ENCODE measurements at regions not wholly inside any gene's neighbourhood (a gene's known extent, or its start where the extent isn't known, plus 50 kb on each side); places are given as distances from the start of the nearest gene placed in this dataset.
"Not testable (repeated sequence)": the region's sequence is repeated elsewhere in the genome, so short reads cannot be mapped to it uniquely, and the experiment has no call there.

DNA sequence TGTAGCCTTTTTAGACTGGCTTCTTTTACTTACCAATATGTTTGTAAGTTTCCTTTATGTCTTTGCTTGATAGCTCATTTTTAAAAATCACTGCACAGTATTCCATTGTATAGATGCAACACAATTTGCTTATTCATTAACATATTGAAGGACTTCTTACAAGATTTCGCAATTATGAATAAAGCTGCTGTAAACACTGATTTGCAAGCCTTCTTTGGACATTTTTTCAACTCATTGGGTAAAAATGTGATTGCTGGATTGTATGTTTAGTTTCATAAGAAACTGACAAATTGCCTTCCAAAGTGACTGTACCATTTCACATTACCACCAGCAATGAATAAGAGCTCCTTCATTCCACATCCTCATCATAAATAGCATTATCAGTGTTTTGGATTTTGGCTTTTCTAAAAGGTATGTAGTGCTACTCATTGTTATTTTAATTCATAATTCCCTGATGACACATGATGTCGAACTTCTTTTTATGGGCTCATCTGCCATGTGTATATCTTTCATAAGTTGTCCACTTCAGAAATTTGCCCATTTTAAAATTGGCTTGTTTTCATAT lies 80.7 kb downstream of the TFAP2B start:
- H3K4me3 ChIP-seq (ENCODE audit: low read depth in 1 of 2, low read length in 2 of 2) = no peak overlapping the region
- H3K9ac ChIP-seq (ENCODE audit: low read length) = no peak overlapping the region
- no peaks in the 10 kb centered on the region for H3K4me1 ChIP-seq (ENCODE audit: insufficient read depth, low read length)
- no peaks in the 10 kb centered on the region for H3K9me3 ChIP-seq (ENCODE audit: low read length)
- no peaks in the 10 kb centered on the region for H3K27me3 ChIP-seq (ENCODE audit: control insufficient read depth in 1 of 2, insufficient read depth in 2 of 2, low read length in 2 of 2)
- H3K36me3 ChIP-seq (ENCODE audit: insufficient read depth, low read length) = no peaks in the 10 kb centered on the region
- H3K27ac ChIP-seq (ENCODE audit: low read depth, low read length) = no peak overlapping the region

DNA sequence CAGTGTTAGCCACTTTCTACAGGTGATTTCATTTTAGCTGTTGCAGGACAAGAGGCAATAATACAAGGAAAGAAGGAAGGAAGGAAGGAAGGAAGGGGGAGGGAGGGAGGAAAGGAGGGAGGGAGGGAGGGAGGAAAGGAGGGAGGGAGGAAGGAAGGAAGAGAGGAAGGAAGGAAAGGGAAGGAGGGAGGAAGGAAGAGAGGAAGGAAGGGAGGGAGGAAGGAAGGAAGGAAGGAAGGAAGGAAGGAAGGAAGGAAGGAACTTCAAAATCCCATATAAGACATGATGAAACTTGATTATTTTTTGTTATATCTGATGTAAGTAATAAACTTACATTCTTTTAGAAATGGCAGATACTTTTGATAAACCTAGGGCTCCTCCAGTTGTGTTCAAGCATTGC lies 83.6 kb downstream of the TFAP2B start:
- Histone ChIP-seq H3K27me3 (ENCODE audit: control insufficient read depth in 1 of 2, insufficient read depth in 2 of 2, low read length in 2 of 2) (no peaks in the 10 kb centered on the region), H3K27ac (ENCODE audit: low read depth, low read length) (no peak overlapping the region), H3K4me1 (ENCODE audit: insufficient read depth, low read length) (no peaks in the 10 kb centered on the region), H3K36me3 (ENCODE audit: insufficient read depth, low read length) (no peaks in the 10 kb centered on the region), H3K4me3 (ENCODE audit: low read depth in 1 of 2, low read length in 2 of 2) (no peak overlapping the region), H3K9ac (ENCODE audit: low read length) (no peak overlapping the region), H3K9me3 (ENCODE audit: low read length) (no peaks in the 10 kb centered on the region)

- Histone ChIP-seq H3K27me3 (ENCODE audit: control insufficient read depth in 1 of 2, insufficient read depth in 2 of 2, low read length in 2 of 2) (no peaks in the 10 kb centered on the region), H3K9ac (ENCODE audit: low read length) (no peak overlapping the region), H3K4me3 (ENCODE audit: low read depth in 1 of 2, low read length in 2 of 2) (no peak overlapping the region), H3K4me1 (ENCODE audit: insufficient read depth, low read length) (no peaks in the 10 kb centered on the region), H3K9me3 (ENCODE audit: low read length) (no peaks in the 10 kb centered on the region), H3K27ac (ENCODE audit: low read depth, low read length) (no peak overlapping the region), H3K36me3 (ENCODE audit: insufficient read depth, low read length) (no peaks in the 10 kb centered on the region)
These were observed 86.6 kb downstream of the TFAP2B start for GRCh38 chr6:50905297-50905696.

GRCh38 chr6:50907565-50907964 lies 88.9 kb downstream of the TFAP2B start:
- Histone ChIP-seq H3K9ac (ENCODE audit: low read length) (no peak overlapping the region), H3K4me1 (ENCODE audit: insufficient read depth, low read length) (no peaks in the 10 kb centered on the region), H3K4me3 (ENCODE audit: low read depth in 1 of 2, low read length in 2 of 2) (no peak overlapping the region), H3K9me3 (ENCODE audit: low read length) (no peaks in the 10 kb centered on the region), H3K27ac (ENCODE audit: low read depth, low read length) (no peak overlapping the region), H3K36me3 (ENCODE audit: insufficient read depth, low read length) (no peaks in the 10 kb centered on the region), H3K27me3 (ENCODE audit: control insufficient read depth in 1 of 2, insufficient read depth in 2 of 2, low read length in 2 of 2) (no peaks in the 10 kb centered on the region)

GRCh38 chr6:50913105-50913770 lies 94.6 kb downstream of the TFAP2B start:
- H3K9ac ChIP-seq (ENCODE audit: low read length) = no peak overlapping the region
- no peaks in the 10 kb centered on the region for H3K9me3 ChIP-seq (ENCODE audit: low read length)
- no peaks in the 10 kb centered on the region for H3K4me1 ChIP-seq (ENCODE audit: insufficient read depth, low read length)
- H3K4me3 ChIP-seq (ENCODE audit: low read depth in 1 of 2, low read length in 2 of 2) = no peak overlapping the region
- H3K27me3 ChIP-seq (ENCODE audit: control insufficient read depth in 1 of 2, insufficient read depth in 2 of 2, low read length in 2 of 2) = no peaks in the 10 kb centered on the region
- no peak overlapping the region for H3K27ac ChIP-seq (ENCODE audit: low read depth, low read length)
- no peaks in the 10 kb centered on the region for H3K36me3 ChIP-seq (ENCODE audit: insufficient read depth, low read length)

DNA sequence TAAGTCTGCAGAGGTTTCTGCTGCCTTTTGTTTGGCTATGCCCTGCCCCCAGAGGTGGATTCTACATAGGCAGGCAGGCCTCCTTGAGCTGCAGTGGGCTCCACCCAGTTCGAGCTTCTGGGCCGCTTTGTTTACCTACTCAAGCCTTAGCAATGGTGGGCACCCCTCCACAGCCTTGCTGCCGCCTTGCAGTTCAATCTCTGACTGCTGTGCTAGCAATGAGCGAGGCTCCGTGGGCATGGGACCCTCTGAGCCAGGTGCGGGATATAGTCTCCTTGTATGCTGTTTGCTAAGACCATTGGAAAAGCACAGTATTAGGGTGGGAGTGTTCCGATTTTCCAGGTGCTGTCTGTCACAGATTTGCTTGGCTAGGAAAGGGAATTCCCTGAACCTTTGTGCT lies 102.7 kb downstream of the TFAP2B start:
- not testable (repeated sequence) for H3K4me1 ChIP-seq (ENCODE audit: insufficient read depth, low read length); H3K27ac ChIP-seq (ENCODE audit: low read depth, low read length); H3K9me3 ChIP-seq (ENCODE audit: low read length); H3K4me3 ChIP-seq (ENCODE audit: low read depth in 1 of 2, low read length in 2 of 2); H3K27me3 ChIP-seq (ENCODE audit: control insufficient read depth in 1 of 2, insufficient read depth in 2 of 2, low read length in 2 of 2); H3K36me3 ChIP-seq (ENCODE audit: insufficient read depth, low read length); H3K9ac ChIP-seq (ENCODE audit: low read length)

DNA sequence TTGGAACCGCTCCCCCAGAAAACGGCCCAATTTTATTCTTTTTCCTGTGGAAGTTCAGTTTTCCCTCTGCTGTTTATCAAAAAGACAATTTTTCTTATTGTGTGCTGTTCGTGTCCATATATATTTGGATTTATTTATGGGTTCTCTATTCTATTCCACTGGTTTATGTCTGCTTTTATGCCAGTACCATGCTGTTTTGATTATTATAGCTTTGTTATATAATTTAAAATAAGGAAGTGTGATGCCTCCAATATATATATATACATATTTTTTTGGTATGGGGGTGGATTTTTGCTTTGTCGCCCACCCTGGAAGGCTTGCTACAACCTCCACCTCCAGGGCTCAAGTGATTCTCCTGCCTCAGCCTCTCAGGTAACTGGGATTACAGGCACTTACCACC lies 103.3 kb downstream of the TFAP2B start:
- H3K4me3 ChIP-seq (ENCODE audit: low read depth in 1 of 2, low read length in 2 of 2) = no peak overlapping the region
- H3K9me3 ChIP-seq (ENCODE audit: low read length) = no peaks in the 10 kb centered on the region
- H3K9ac ChIP-seq (ENCODE audit: low read length) = no peak overlapping the region
- H3K27me3 ChIP-seq (ENCODE audit: control insufficient read depth in 1 of 2, insufficient read depth in 2 of 2, low read length in 2 of 2) = no peaks in the 10 kb centered on the region
- no peaks in the 10 kb centered on the region for H3K36me3 ChIP-seq (ENCODE audit: insufficient read depth, low read length)
- H3K27ac ChIP-seq (ENCODE audit: low read depth, low read length) = no peak overlapping the region
- H3K4me1 ChIP-seq (ENCODE audit: insufficient read depth, low read length) = no peaks in the 10 kb centered on the region

DNA sequence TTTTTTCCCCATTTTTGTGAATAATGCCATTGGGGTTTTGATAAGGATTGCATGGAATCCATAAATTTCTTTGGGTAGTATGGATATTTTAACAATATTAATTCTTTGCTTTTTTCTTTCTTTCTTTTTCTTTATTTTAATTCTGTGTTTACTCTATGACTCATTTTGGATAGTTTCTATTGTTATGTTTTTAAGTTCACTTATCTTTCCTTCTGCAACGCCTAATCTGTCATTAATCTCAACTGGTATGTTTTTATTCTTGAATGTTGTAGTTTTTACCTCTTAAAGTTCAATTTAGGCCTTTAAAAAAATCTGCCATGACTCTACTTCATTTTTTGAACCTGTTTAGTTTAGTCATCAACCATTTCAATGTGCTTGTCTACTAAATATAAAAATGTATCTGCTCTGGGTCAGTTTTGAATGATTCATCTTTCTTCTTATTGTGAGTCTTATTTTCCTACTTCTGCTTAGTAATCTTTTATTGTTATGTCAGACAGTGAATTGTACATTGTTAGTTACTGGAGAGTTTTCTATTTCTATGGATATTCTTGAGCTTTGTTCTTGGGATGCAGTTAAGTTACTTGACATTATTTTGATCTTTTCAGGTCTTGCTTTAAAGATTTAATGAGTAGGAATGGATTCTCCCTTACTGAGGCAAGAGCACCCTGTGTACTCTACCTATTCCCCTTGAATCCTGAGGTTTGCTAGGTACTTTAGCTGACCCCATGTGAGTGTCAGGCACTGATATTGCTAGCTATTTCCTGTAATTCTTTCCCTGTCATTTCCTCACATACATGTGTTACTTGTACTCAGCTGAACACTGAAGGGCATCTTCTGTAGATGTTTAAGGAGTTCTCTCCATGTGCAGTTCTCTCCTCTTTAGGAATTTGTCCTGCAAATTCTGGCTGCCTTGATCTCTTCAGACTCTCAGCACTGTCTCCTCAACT lies 104.2 kb downstream of the TFAP2B start:
- no peak overlapping the region for H3K27ac ChIP-seq (ENCODE audit: low read depth, low read length)
- H3K4me3 ChIP-seq (ENCODE audit: low read depth in 1 of 2, low read length in 2 of 2) = no peak overlapping the region
- no peak overlapping the region for H3K9ac ChIP-seq (ENCODE audit: low read length)
- no peaks in the 10 kb centered on the region for H3K27me3 ChIP-seq (ENCODE audit: control insufficient read depth in 1 of 2, insufficient read depth in 2 of 2, low read length in 2 of 2)
- H3K9me3 ChIP-seq (ENCODE audit: low read length) = no peaks in the 10 kb centered on the region
- H3K4me1 ChIP-seq (ENCODE audit: insufficient read depth, low read length) = no peaks in the 10 kb centered on the region
- H3K36me3 ChIP-seq (ENCODE audit: insufficient read depth, low read length) = no peaks in the 10 kb centered on the region

DNA sequence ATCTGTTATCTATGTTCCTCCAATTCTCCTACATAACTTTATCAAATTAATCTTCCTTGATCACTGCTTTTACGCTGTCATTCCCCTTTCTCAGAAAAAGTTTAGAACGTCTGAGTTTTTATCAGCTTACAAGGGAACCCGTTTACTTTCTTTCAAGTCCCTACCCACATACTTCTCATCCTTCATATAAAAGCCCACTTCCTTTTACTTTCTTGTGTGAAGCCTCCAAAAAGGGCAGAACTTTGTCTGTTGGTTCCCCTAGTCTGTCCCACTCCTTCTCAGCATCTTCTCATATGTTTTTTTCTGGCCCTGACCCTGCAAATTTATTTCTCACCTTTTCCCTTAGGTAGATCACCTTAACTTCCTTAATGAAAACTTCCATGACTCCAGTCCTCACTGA lies 106.1 kb downstream of the TFAP2B start:
- H3K9ac ChIP-seq (ENCODE audit: low read length) = no peak overlapping the region

GRCh38 chr6:50925548-50925947 lies 106.9 kb downstream of the TFAP2B start:
- H3K9me3 ChIP-seq (ENCODE audit: low read length) = no peaks in the 10 kb centered on the region
- H3K4me3 ChIP-seq (ENCODE audit: low read depth in 1 of 2, low read length in 2 of 2) = no peak overlapping the region
- no peaks in the 10 kb centered on the region for H3K4me1 ChIP-seq (ENCODE audit: insufficient read depth, low read length)
- no peaks in the 10 kb centered on the region for H3K36me3 ChIP-seq (ENCODE audit: insufficient read depth, low read length)
- no peaks in the 10 kb centered on the region for H3K27me3 ChIP-seq (ENCODE audit: control insufficient read depth in 1 of 2, insufficient read depth in 2 of 2, low read length in 2 of 2)
- no peak overlapping the region for H3K27ac ChIP-seq (ENCODE audit: low read depth, low read length)
- H3K9ac ChIP-seq (ENCODE audit: low read length) = no peak overlapping the region

More for the DNA sequence above, 106.1 kb downstream of the TFAP2B start:
- no peak overlapping the region for H3K4me3 ChIP-seq (ENCODE audit: low read depth in 1 of 2, low read length in 2 of 2)
- no peaks in the 10 kb centered on the region for H3K9me3 ChIP-seq (ENCODE audit: low read length)
- no peaks in the 10 kb centered on the region for H3K4me1 ChIP-seq (ENCODE audit: insufficient read depth, low read length)
- no peaks in the 10 kb centered on the region for H3K36me3 ChIP-seq (ENCODE audit: insufficient read depth, low read length)
- no peak overlapping the region for H3K27ac ChIP-seq (ENCODE audit: low read depth, low read length)
- H3K27me3 ChIP-seq (ENCODE audit: control insufficient read depth in 1 of 2, insufficient read depth in 2 of 2, low read length in 2 of 2) = no peaks in the 10 kb centered on the region

DNA sequence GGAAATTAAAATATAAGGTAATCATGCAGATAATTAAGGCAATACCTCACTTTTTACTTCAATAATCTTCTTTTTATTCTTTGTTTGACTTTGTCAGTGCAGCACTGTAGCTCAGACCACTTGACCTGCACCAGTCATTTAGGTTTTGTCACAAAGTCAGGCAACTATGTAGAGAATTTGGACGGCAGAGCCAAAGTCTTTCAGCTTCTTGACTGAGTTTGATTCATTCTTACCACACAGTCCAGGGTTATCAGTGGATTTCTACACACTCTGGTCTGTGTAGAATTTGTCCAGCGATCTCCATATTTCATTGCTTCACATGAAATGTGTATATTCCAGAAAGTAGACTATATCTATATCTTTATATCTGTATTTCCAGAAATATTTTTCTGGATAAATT lies 107.3 kb downstream of the TFAP2B start:
- Histone ChIP-seq H3K36me3 (ENCODE audit: insufficient read depth, low read length) (no peaks in the 10 kb centered on the region), H3K4me3 (ENCODE audit: low read depth in 1 of 2, low read length in 2 of 2) (no peak overlapping the region), H3K4me1 (ENCODE audit: insufficient read depth, low read length) (no peaks in the 10 kb centered on the region), H3K9me3 (ENCODE audit: low read length) (no peaks in the 10 kb centered on the region), H3K27ac (ENCODE audit: low read depth, low read length) (no peak overlapping the region), H3K9ac (ENCODE audit: low read length) (no peak overlapping the region), H3K27me3 (ENCODE audit: control insufficient read depth in 1 of 2, insufficient read depth in 2 of 2, low read length in 2 of 2) (no peaks in the 10 kb centered on the region)

All from muscle layer of colon (tissue), 2 donors.